ENCODE measurements at regions not wholly inside any gene's neighbourhood (a gene's known extent, or its start where the extent isn't known, plus 50 kb on each side); places are given as distances from the start of the nearest gene placed in this dataset.
"Not testable (repeated sequence)": the region's sequence is repeated elsewhere in the genome, so short reads cannot be mapped to it uniquely, and the experiment has no call there.

GRCh38 chr11:88061111-88061510 is 114.1 kb downstream of the RAB38 start:
- DNase-seq (ENCODE audit: low read depth in 2 of 2), result no peak

GRCh38 chr11:88059326-88059725 is 115.9 kb downstream of the RAB38 start:
- DNase-seq (ENCODE audit: low read depth in 2 of 2), result no peak

- DNase-seq (ENCODE audit: low read depth in 2 of 2), result peak; percentile 76 to 80
Observed at GRCh38 chr11:88051396-88051795, 123.8 kb downstream of the RAB38 start.

GRCh38 chr11:88050247-88050646 is 125.0 kb downstream of the RAB38 start:
- no peak for DNase-seq (ENCODE audit: low read depth in 2 of 2)

- not testable (repeated sequence) for DNase-seq (ENCODE audit: low read depth in 2 of 2)
Observed at GRCh38 chr11:88045288-88045687, 130.0 kb downstream of the RAB38 start.

- DNase-seq (ENCODE audit: low read depth in 2 of 2), result not testable (repeated sequence)
Observed at GRCh38 chr11:88044658-88045057, 130.6 kb downstream of the RAB38 start.

GRCh38 chr11:88043149-88043548 is 132.1 kb downstream of the RAB38 start:
- no peak for DNase-seq (ENCODE audit: low read depth in 2 of 2)

GRCh38 chr11:88042647-88043046 is 132.6 kb downstream of the RAB38 start:
- no peak for DNase-seq (ENCODE audit: low read depth in 2 of 2)

GRCh38 chr11:88042238-88042637 is 133.0 kb downstream of the RAB38 start:
- no peak for DNase-seq (ENCODE audit: low read depth in 2 of 2)

- DNase-seq (ENCODE audit: low read depth in 2 of 2), result no peak
Observed at GRCh38 chr11:88041679-88042078, 133.6 kb downstream of the RAB38 start.

- no peak for DNase-seq (ENCODE audit: low read depth in 2 of 2)
Observed at GRCh38 chr11:88040148-88040496, 135.1 kb downstream of the RAB38 start.

GRCh38 chr11:88039476-88040147 is 135.6 kb downstream of the RAB38 start:
- no peak for DNase-seq (ENCODE audit: low read depth in 2 of 2)

GRCh38 chr11:88038063-88038462 is 137.2 kb downstream of the RAB38 start:
- no peak for DNase-seq (ENCODE audit: low read depth in 2 of 2)

- no peak for DNase-seq (ENCODE audit: low read depth in 2 of 2)
Observed at GRCh38 chr11:88036701-88037100, 138.5 kb downstream of the RAB38 start.

GRCh38 chr11:88035271-88035670 is 140.0 kb downstream of the RAB38 start:
- DNase-seq (ENCODE audit: low read depth in 2 of 2), result no peak

- no peak for DNase-seq (ENCODE audit: low read depth in 2 of 2)
Observed at GRCh38 chr11:88017666-88018065, 157.6 kb downstream of the RAB38 start.

- peak; percentile 77 to 87 for DNase-seq (ENCODE audit: low read depth in 2 of 2)
Observed at GRCh38 chr11:88016392-88017170, 158.7 kb downstream of the RAB38 start.

- no peak for DNase-seq (ENCODE audit: low read depth in 2 of 2)
Observed at GRCh38 chr11:88015170-88015569, 160.1 kb downstream of the RAB38 start.

- DNase-seq (ENCODE audit: low read depth in 2 of 2), result no peak
Observed at GRCh38 chr11:88013508-88014065, 161.7 kb downstream of the RAB38 start.

GRCh38 chr11:88012456-88012855 is 162.8 kb downstream of the RAB38 start:
- DNase-seq (ENCODE audit: low read depth in 2 of 2), result no peak

GRCh38 chr11:87976009-87976408 is 199.2 kb downstream of the RAB38 start:
- DNase-seq (ENCODE audit: low read depth in 2 of 2), result no peak

- DNase-seq (ENCODE audit: low read depth in 2 of 2), result no peak
Observed at GRCh38 chr11:87974797-87975196, 200.4 kb downstream of the RAB38 start.

GRCh38 chr11:87972133-87972532 is 203.1 kb downstream of the RAB38 start:
- DNase-seq (ENCODE audit: low read depth in 2 of 2), result no peak

All from dermis microvascular lymphatic vessel endothelial cell (primary cell).